ENCODE measurements at regions not wholly inside any gene's neighbourhood (a gene's known extent, or its start where the extent isn't known, plus 50 kb on each side); places are given as distances from the start of the nearest gene placed in this dataset.

GRCh38 chr10:20948686-20949327, 51.7 kb upstream of the NEBL start:
- DNase-seq (ENCODE audit: low spot score), result no peak

All from hematopoietic multipotent progenitor cell treated with erythropoietin and hydrocortisone succinate and interleukin-3 and kit ligand, for 17 days (in vitro differentiated cells).